K562 (cell line): ENCODE measurements at regions not wholly inside any gene's neighbourhood (a gene's known extent, or its start where the extent isn't known, plus 50 kb on each side); places are given as distances from the start of the nearest gene placed in this dataset.

Experiments
- AFF4 ChIP-seq: sonication (generic); formaldehyde crosslinking; IDR thresholded peaks from 2 replicates; pipeline ENCODE4 v1.8.0; 2023; ENCODE audit warnings: mild to moderate bottlenecking, missing genetic modification reagents
- ARID3A ChIP-seq: IDR thresholded peaks from 2 replicates; pipeline ENCODE4 v1.6.1; 2012; ENCODE audit warnings: low read depth, low read length, improper control_type of control experiment, borderline replicate concordance
- CAMTA2 ChIP-seq: fragments of 250-450 bp; sonication (Bioruptor Pico); conservative IDR thresholded peaks from 2 replicates; pipeline ENCODE4 v1.5.1; 2022
- NR0B1 ChIP-seq: fragments of 450-650 bp; IDR thresholded peaks from one replicate; pipeline ENCODE4 v1.6.1; 2018; ENCODE audit warnings: mild to moderate bottlenecking, moderate library complexity; ENCODE audit not compliant: partially characterized antibody
- SAFB ChIP-seq: fragments of 200-400 bp; formaldehyde crosslinking; IDR thresholded peaks from 2 replicates; pipeline ENCODE4 v1.6.1; 2017; ENCODE audit warnings: low read depth, low read length, borderline replicate concordance
- ZBTB2 ChIP-seq: fragments of 450-650 bp; IDR thresholded peaks from 2 replicates; pipeline ENCODE4 v1.6.1; 2016; ENCODE audit warnings: antibody characterized with exemption
- ZNF395 ChIP-seq: fragments of 200-800 bp; sonication (Bioruptor generic); IDR thresholded peaks from 2 replicates; pipeline ENCODE4 v1.6.1; 2017; ENCODE audit warnings: missing genetic modification characterization, missing compliant biosample characterization
- ZNF507 ChIP-seq: conservative IDR thresholded peaks from 2 replicates; pipeline ENCODE4 v1.6.1; 2017; ENCODE audit warnings: missing genetic modification characterization, missing compliant biosample characterization
- ZNF512 ChIP-seq: IDR thresholded peaks from 2 replicates; pipeline ENCODE4 v1.6.1; 2016; ENCODE audit warnings: missing genetic modification characterization, missing compliant biosample characterization
- ZNF695 ChIP-seq: fragments of 450-650 bp; formaldehyde crosslinking; IDR thresholded peaks from 2 replicates; pipeline ENCODE4 v1.4.0; 2020; ENCODE audit warnings: mild to moderate bottlenecking, moderate library complexity

GRCh38 chr20:11186301-11187008, 512.7 kb upstream of the JAG1 start (continued):
- no peak for TF ChIP-seq AFF4
- TF ChIP-seq SAFB, result no peak
- no peak for TF ChIP-seq ZNF695 (CRISPR knock-in tag)
- TF ChIP-seq ZNF507, result no peak
- TF ChIP-seq ZNF395 (CRISPR knock-in tag), result no peak
- TF ChIP-seq ZNF512 (tag), result no peak
- no peak for TF ChIP-seq NR0B1
- TF ChIP-seq ARID3A, result no peak
- no peak for TF ChIP-seq CAMTA2 (CRISPR knock-in tag)
- TF ChIP-seq ZBTB2, result no peak
- TF ChIP-seq, all 486 proteins: peak for 0
